ENCODE measurements at regions not wholly inside any gene's neighbourhood (a gene's known extent, or its start where the extent isn't known, plus 50 kb on each side); places are given as distances from the start of the nearest gene placed in this dataset.

- H3K27me3 ChIP-seq: no peaks in the 10 kb centered on the region
- H3K4me3 ChIP-seq (replicated peaks in 1 of 3): no peak overlapping the region
- 49 to 52% methylated on average over 5 of the region's 5 CpGs for WGBS, 2 donors
- H3K36me3 ChIP-seq: no peaks in the 10 kb centered on the region
- H3K9me3 ChIP-seq: no peaks in the 10 kb centered on the region
- H3K4me1 ChIP-seq: no peaks in the 10 kb centered on the region
- no peak overlapping the region for H3K27ac ChIP-seq
- intact Hi-C loops (cut with DNase I): no loop called here
- DNase-seq: no peak
- TF ChIP-seq POLR2A (IDR thresholded peaks at IDR 0.05): no peak
- no peak for TF ChIP-seq CTCF (IDR thresholded peaks at IDR 0.05)
These were observed 437.1 kb upstream of the TLE4 start for GRCh38 chr9:79134654-79135053.

- WGBS, 2 donors: 87 to 96% methylated on average over 5 of the region's 5 CpGs
- Histone ChIP-seq H3K27ac (no peak overlapping the region), H3K9me3 (no peaks in the 10 kb centered on the region), H3K4me3 (replicated peaks in 1 of 3) (no peak overlapping the region), H3K27me3 (no peaks in the 10 kb centered on the region), H3K36me3 (no peaks in the 10 kb centered on the region), H3K4me1 (no peaks in the 10 kb centered on the region)
- no peak for DNase-seq
- intact Hi-C loops (cut with DNase I): no loop called here
- no peak for TF ChIP-seq POLR2A (IDR thresholded peaks at IDR 0.05)
- TF ChIP-seq CTCF (IDR thresholded peaks at IDR 0.05): no peak
These were observed 435.9 kb upstream of the TLE4 start for GRCh38 chr9:79135681-79136415.

GRCh38 chr9:79140751-79141150 is 431.0 kb upstream of the TLE4 start:
- WGBS, 2 donors: 79 to 81% methylated on average over 1 of the region's 1 CpG
- H3K36me3 ChIP-seq: no peaks in the 10 kb centered on the region
- TF ChIP-seq POLR2A (IDR thresholded peaks at IDR 0.05) (no peak), CTCF (IDR thresholded peaks at IDR 0.05) (no peak)
- no peaks in the 10 kb centered on the region for H3K4me1 ChIP-seq
- intact Hi-C loops (cut with DNase I): no loop called here
- H3K27ac ChIP-seq: no peak overlapping the region
- no peak for DNase-seq
- no peaks in the 10 kb centered on the region for H3K9me3 ChIP-seq
- no peak overlapping the region for H3K4me3 ChIP-seq (replicated peaks in 1 of 3)
- H3K27me3 ChIP-seq: no peaks in the 10 kb centered on the region

- no peak overlapping the region for H3K4me3 ChIP-seq (replicated peaks in 1 of 3)
- H3K27me3 ChIP-seq: no peaks in the 10 kb centered on the region
- no peak for DNase-seq
- intact Hi-C loops (cut with DNase I): no loop called here
- H3K36me3 ChIP-seq: no peaks in the 10 kb centered on the region
- H3K9me3 ChIP-seq: no peaks in the 10 kb centered on the region
- no peaks in the 10 kb centered on the region for H3K4me1 ChIP-seq
- no peak overlapping the region for H3K27ac ChIP-seq
- TF ChIP-seq POLR2A (IDR thresholded peaks at IDR 0.05) (no peak), CTCF (IDR thresholded peaks at IDR 0.05) (no peak)
These were observed 428.6 kb upstream of the TLE4 start for GRCh38 chr9:79143211-79143610.

GRCh38 chr9:79145442-79145841 is 426.3 kb upstream of the TLE4 start:
- DNase-seq: no peak
- H3K4me1 ChIP-seq: no peaks in the 10 kb centered on the region
- WGBS, 2 donors: 76 to 79% methylated on average over 6 of the region's 6 CpGs
- no peak overlapping the region for H3K4me3 ChIP-seq (replicated peaks in 1 of 3)
- no peak overlapping the region for H3K27ac ChIP-seq
- H3K27me3 ChIP-seq: no peaks in the 10 kb centered on the region
- H3K9me3 ChIP-seq: no peaks in the 10 kb centered on the region
- intact Hi-C loops (cut with DNase I): no loop called here
- TF ChIP-seq POLR2A (IDR thresholded peaks at IDR 0.05) (no peak), CTCF (IDR thresholded peaks at IDR 0.05) (no peak)
- H3K36me3 ChIP-seq: no peaks in the 10 kb centered on the region

All from thyroid gland (tissue), 4 donors.